Astrocyte (in vitro differentiated cells and primary cell): ENCODE measurements at regions not wholly inside any gene's neighbourhood (a gene's known extent, or its start where the extent isn't known, plus 50 kb on each side); places are given as distances from the start of the nearest gene placed in this dataset.
A peak's percentile ranks its signal among the peaks of the same experiment; 100 is the strongest.
"Not testable (repeated sequence)": the region's sequence is repeated elsewhere in the genome, so short reads cannot be mapped to it uniquely, and the experiment has no call there.

Source experiments
- DNase-seq: peaks from one replicate; pipeline ENCODE4 v3.0.0-alpha.2; 2010; ENCODE audit warnings: low read depth
- FAIRE-seq: peaks from 2 replicates; lab custom pipeline; 2011; peaks lifted over from hg19 to GRCh38; lab: Jason Lieb, UNC
- H2AFZ ChIP-seq: 2 replicates; pipeline ENCODE4 v1.6.0; 2012; ENCODE audit warnings: low read depth, low read length, inconsistent platforms
- H3K27ac ChIP-seq: 2 replicates; pipeline ENCODE4 v1.5.1; 2011; ENCODE audit warnings: low read depth, low read length, inconsistent platforms
- H3K27me3 ChIP-seq: 2 replicates; pipeline ENCODE4 v1.6.0; 2011; ENCODE audit warnings: low read length, inconsistent platforms; ENCODE audit not compliant: insufficient read depth
- H3K36me3 ChIP-seq: 2 replicates; pipeline ENCODE4 v1.5.1; 2011; ENCODE audit warnings: low read length, inconsistent platforms; ENCODE audit not compliant: insufficient read depth
- H3K4me1 ChIP-seq: 2 replicates; pipeline ENCODE4 v1.5.1; 2011; ENCODE audit warnings: low read length, inconsistent platforms; ENCODE audit not compliant: insufficient read depth
- H3K4me2 ChIP-seq: 2 replicates; pipeline ENCODE4 v1.6.0; 2012; ENCODE audit warnings: low read length, inconsistent platforms
- H3K4me3 ChIP-seq: 2 replicates; pipeline ENCODE4 v1.5.1; 2011; ENCODE audit warnings: low read depth, mild to moderate bottlenecking, low read length, inconsistent platforms; ENCODE audit not compliant: insufficient read depth
- H3K79me2 ChIP-seq: 2 replicates; pipeline ENCODE4 v1.6.0; 2012; ENCODE audit warnings: mild to moderate bottlenecking, low read length, inconsistent platforms; ENCODE audit not compliant: insufficient read depth
- H3K9ac ChIP-seq: 2 replicates; pipeline ENCODE4 v1.6.0; 2012; ENCODE audit warnings: mild to moderate bottlenecking, low read length, inconsistent platforms
- H3K9me3 ChIP-seq: 2 replicates; pipeline ENCODE4 v1.5.1; 2012; ENCODE audit warnings: low read depth, mild to moderate bottlenecking, low read length, inconsistent platforms; ENCODE audit not compliant: insufficient read depth
- H4K20me1 ChIP-seq: 2 replicates; pipeline ENCODE4 v1.6.0; 2012; ENCODE audit warnings: low read length, inconsistent platforms; ENCODE audit not compliant: insufficient read depth
- H3K27ac Mint-ChIP-seq: one replicate; pipeline ENCODE4 v1.8.0; 2021; ENCODE audit warnings: mild to moderate bottlenecking, mixed read lengths; ENCODE audit not compliant: unreplicated experiment
- H3K27me3 Mint-ChIP-seq: one replicate; pipeline ENCODE4 v1.8.0; 2021; ENCODE audit warnings: low read depth, mixed read lengths; ENCODE audit not compliant: unreplicated experiment
- H3K36me3 Mint-ChIP-seq: one replicate; pipeline ENCODE4 v1.8.0; 2021; ENCODE audit warnings: low read depth, mixed read lengths; ENCODE audit not compliant: unreplicated experiment
- H3K4me1 Mint-ChIP-seq: one replicate; pipeline ENCODE4 v1.8.0; 2021; ENCODE audit warnings: low read depth, mixed read lengths; ENCODE audit not compliant: unreplicated experiment
- H3K4me3 Mint-ChIP-seq: one replicate; pipeline ENCODE4 v1.8.0; 2021; ENCODE audit warnings: mild to moderate bottlenecking, moderate library complexity, mixed read lengths; ENCODE audit not compliant: unreplicated experiment
- H3K9me3 Mint-ChIP-seq: one replicate; pipeline ENCODE4 v1.8.0; 2021; ENCODE audit warnings: mild to moderate bottlenecking, mixed read lengths; ENCODE audit not compliant: unreplicated experiment
- CTCF ChIP-seq: IDR thresholded peaks from 2 replicates; pipeline ENCODE4 v1.5.1; 2011; ENCODE audit warnings: low read depth, mild to moderate bottlenecking, inconsistent platforms, low read length, moderate library complexity; ENCODE audit not compliant: insufficient read depth
- EZH2 ChIP-seq: IDR thresholded peaks from 2 replicates; pipeline ENCODE4 v1.6.1; 2012; ENCODE audit warnings: mild to moderate bottlenecking, low read length, inconsistent platforms; ENCODE audit not compliant: insufficient read depth

GRCh38 chr4:128649575-128650205, 159.8 kb upstream of the JADE1 start:
- no peaks in the 10 kb centered on the region for H3K4me1 ChIP-seq
- no peak overlapping the region for H3K4me3 ChIP-seq
- H4K20me1 ChIP-seq, result no peaks in the 10 kb centered on the region
- H3K4me2 ChIP-seq, result no peak overlapping the region
- DNase-seq (peak; percentile 61), FAIRE-seq (peak; percentile 63)
- no peaks in the 10 kb centered on the region for H3K36me3 ChIP-seq
- Mint-ChIP-seq H3K4me1 (peaks cover 13% of the 10 kb centered on the region), H3K9me3 (peaks cover 4% of the 10 kb centered on the region), H3K27ac (peak overlapping the region; percentile 63), H3K4me3 (no peak overlapping the region), H3K36me3 (no peaks in the 10 kb centered on the region), H3K27me3 (no peaks in the 10 kb centered on the region)
- TF ChIP-seq CTCF, result no peak
- TF ChIP-seq EZH2, result no peak
- H3K79me2 ChIP-seq, result no peaks in the 10 kb centered on the region
- no peak overlapping the region for H2AFZ ChIP-seq
- peaks cover 4% of the 10 kb centered on the region for H3K9me3 ChIP-seq
- H3K27me3 ChIP-seq, result no peaks in the 10 kb centered on the region
- no peak overlapping the region for H3K9ac ChIP-seq
- H3K27ac ChIP-seq, result no peak overlapping the region

- DNase-seq (no peak), FAIRE-seq (no peak)
- Histone ChIP-seq H3K4me2 (no peak overlapping the region), H3K4me3 (no peak overlapping the region), H4K20me1 (no peaks in the 10 kb centered on the region), H3K79me2 (no peaks in the 10 kb centered on the region), H2AFZ (no peak overlapping the region), H3K9ac (no peak overlapping the region), H3K27me3 (no peaks in the 10 kb centered on the region), H3K27ac (no peak overlapping the region), H3K9me3 (peaks cover 1% of the 10 kb centered on the region), H3K36me3 (no peaks in the 10 kb centered on the region), H3K4me1 (no peaks in the 10 kb centered on the region)
- Mint-ChIP-seq H3K27ac (peak overlapping the region; percentile 63), H3K36me3 (no peaks in the 10 kb centered on the region), H3K4me1 (peaks cover 13% of the 10 kb centered on the region), H3K27me3 (no peaks in the 10 kb centered on the region), H3K4me3 (no peak overlapping the region), H3K9me3 (peaks cover 4% of the 10 kb centered on the region)
- TF ChIP-seq CTCF (no peak), EZH2 (no peak)
Measured at GRCh38 chr4:128649161-128649560, 160.3 kb upstream of the JADE1 start.

GRCh38 chr4:128648021-128648420, 161.5 kb upstream of the JADE1 start:
- DNase-seq (no peak), FAIRE-seq (no peak)
- Histone ChIP-seq H3K27me3 (no peaks in the 10 kb centered on the region), H2AFZ (no peak overlapping the region), H3K27ac (no peak overlapping the region), H3K36me3 (no peaks in the 10 kb centered on the region), H3K9me3 (no peaks in the 10 kb centered on the region), H3K9ac (no peak overlapping the region), H4K20me1 (no peaks in the 10 kb centered on the region), H3K79me2 (no peaks in the 10 kb centered on the region), H3K4me3 (no peak overlapping the region), H3K4me2 (no peak overlapping the region), H3K4me1 (no peaks in the 10 kb centered on the region)
- peaks cover 4% of the 10 kb centered on the region for H3K9me3 Mint-ChIP-seq
- H3K4me1 Mint-ChIP-seq, result peaks cover 9% of the 10 kb centered on the region
- TF ChIP-seq EZH2 (no peak), CTCF (no peak)
- no peak overlapping the region for H3K4me3 Mint-ChIP-seq
- H3K27ac Mint-ChIP-seq, result no peak overlapping the region
- no peaks in the 10 kb centered on the region for H3K27me3 Mint-ChIP-seq
- no peaks in the 10 kb centered on the region for H3K36me3 Mint-ChIP-seq

GRCh38 chr4:128646893-128647292, 162.6 kb upstream of the JADE1 start:
- not testable (repeated sequence) for H3K27ac Mint-ChIP-seq, H4K20me1 ChIP-seq, H3K4me3 ChIP-seq, H3K27ac ChIP-seq, DNase-seq, H3K4me1 ChIP-seq, H3K79me2 ChIP-seq, H3K4me2 ChIP-seq, H3K9me3 ChIP-seq, H3K9me3 Mint-ChIP-seq, H2AFZ ChIP-seq, H3K27me3 ChIP-seq, H3K36me3 ChIP-seq, FAIRE-seq, H3K9ac ChIP-seq, H3K4me1 Mint-ChIP-seq, H3K36me3 Mint-ChIP-seq, H3K27me3 Mint-ChIP-seq, H3K4me3 Mint-ChIP-seq
